ENCODE measurements at regions not wholly inside any gene's neighbourhood (a gene's known extent, or its start where the extent isn't known, plus 50 kb on each side); places are given as distances from the start of the nearest gene placed in this dataset.

- TF ChIP-seq CTCF (conservative IDR thresholded peaks at IDR 0.05; ENCODE audit: low read depth, low read length) (no peak), EZH2phosphoT487 (IDR thresholded peaks at IDR 0.05; ENCODE audit: borderline replicate concordance, low read length) (no peak), EZH2 (IDR thresholded peaks at IDR 0.05; ENCODE audit: low read length, unreplicated experiment) (no peak)
Measured at GRCh38 chr15:67945951-67946700, 106.3 kb upstream of the RNU6-1 start.
